GM12878 (cell line): ENCODE measurements at regions not wholly inside any gene's neighbourhood (a gene's known extent, or its start where the extent isn't known, plus 50 kb on each side); places are given as distances from the start of the nearest gene placed in this dataset.

Source experiments
- ATAC-seq: fragments of 200-7000 bp; cut with Tn5 transposase; 3 replicates; pipeline ENCODE4 v1.9.1; 2020; ENCODE audit warnings: mild to moderate bottlenecking, moderate library complexity
- BruUV-seq: library from RNA; stranded (reverse); fragments of 400-500 nt; replicated peaks from 2 replicates; lab custom pipeline; 2021; lab: Mats Ljungman, UMichigan
- CTCF ChIA-PET: fragments of 300-600 bp; sonication (Branson Sonifier 250); formaldehyde crosslinking; extraction: SDS; loops from one replicate; lab custom pipeline; 2021; ENCODE audit warnings: inconsistent platforms; lab: Yijun Ruan, JAX
- POLR2A ChIA-PET: fragments of 350-600 bp; formaldehyde crosslinking; extraction: SDS; loops from one replicate; lab custom pipeline; 2021; ENCODE audit warnings: inconsistent platforms; lab: Charles Lee
- RAD21 ChIA-PET: fragments of 300-600 bp; sonication (Branson Sonifier 250); formaldehyde crosslinking; loops from one replicate; lab custom pipeline; 2023; ENCODE audit warnings: antibody characterized with exemption; ENCODE audit not compliant: unreplicated experiment; lab: Charles Lee
- SMC1A ChIA-PET: fragments of 300-600 bp; sonication (Branson Sonifier 250); formaldehyde crosslinking; loops from one replicate; lab custom pipeline; 2023; ENCODE audit not compliant: unreplicated experiment, uncharacterized antibody; lab: Charles Lee
- DNase-seq: peaks from one replicate; pipeline ENCODE4 v3.0.0-alpha.2; 2011; ENCODE audit warnings: low read depth, low spot score
- FAIRE-seq: peaks from 3 replicates; lab custom pipeline; 2011; peaks lifted over from hg19 to GRCh38; lab: Jason Lieb, UNC
- H2AFZ ChIP-seq: 2 replicates; pipeline ENCODE4 v1.6.0; 2011; ENCODE audit warnings: low read depth, low read length, control low read depth; ENCODE audit not compliant: control insufficient read depth
- H3K27ac ChIP-seq: 2 replicates; pipeline ENCODE4 v1.5.1; 2011; ENCODE audit warnings: control low read depth; ENCODE audit not compliant: control insufficient read depth, insufficient read depth
- H3K27me3 ChIP-seq, 2 experiments: replicated peaks in 1 of 2; 2 replicates each; pipeline versions ENCODE4 v1.6.0 to v1.6.1; 2011; ENCODE audit warnings: low read length in 1 of 2; ENCODE audit not compliant: control insufficient read depth in 2 of 2, insufficient read depth in 2 of 2
- H3K36me3 ChIP-seq, 2 experiments: 2 replicates each; pipeline ENCODE4 v1.5.1; 2011; ENCODE audit warnings: low read length in 1 of 2; ENCODE audit not compliant: control insufficient read depth in 2 of 2, insufficient read depth in 2 of 2
- H3K4me1 ChIP-seq: 2 replicates; pipeline ENCODE4 v1.6.1; 2011; ENCODE audit warnings: mild to moderate bottlenecking, low read length, moderate library complexity, mixed read lengths; ENCODE audit not compliant: control insufficient read depth, insufficient read depth
- H3K4me2 ChIP-seq: 2 replicates; pipeline ENCODE4 v1.6.0; 2011; ENCODE audit warnings: control low read depth; ENCODE audit not compliant: control insufficient read depth, insufficient read depth
- H3K4me3 ChIP-seq: fragments of 200-600 bp; sonication (generic); 2 replicates; pipeline ENCODE4 v1.5.1; 2016
- H3K79me2 ChIP-seq: 2 replicates; pipeline ENCODE4 v1.6.0; 2011; ENCODE audit warnings: low read length; ENCODE audit not compliant: control insufficient read depth, insufficient read depth
- H3K9ac ChIP-seq: 2 replicates; pipeline ENCODE4 v1.8.0; 2011; ENCODE audit warnings: low read length, control low read depth, mixed read lengths; ENCODE audit not compliant: control insufficient read depth, insufficient read depth
- H3K9me3 ChIP-seq: replicated peaks from 3 replicates; pipeline ENCODE4 v1.5.1; 2011; ENCODE audit warnings: mild to moderate bottlenecking, low read length; ENCODE audit not compliant: control insufficient read depth, insufficient read depth
- H4K20me1 ChIP-seq: 2 replicates; pipeline ENCODE4 v1.6.0; 2011; ENCODE audit not compliant: control insufficient read depth, insufficient read depth
- HSF1 ChIP-seq: fragments of 150-350 bp; IDR thresholded peaks from 2 replicates; pipeline ENCODE4 v1.6.1; 2014; ENCODE audit warnings: mild to moderate bottlenecking, low read depth, low read length
- IKZF2 ChIP-seq, 2 experiments: fragments of 450-650 bp; IDR thresholded peaks; 2 replicates each; pipeline ENCODE4 v1.6.1; 2017; ENCODE audit warnings: mild to moderate bottlenecking in 2 of 2, moderate library complexity in 2 of 2
- MEF2A ChIP-seq: IDR thresholded peaks from 2 replicates; pipeline ENCODE4 v1.6.1; 2011; ENCODE audit warnings: low read depth, mild to moderate bottlenecking, low read length, moderate library complexity; ENCODE audit not compliant: insufficient read depth
- NR2F1 ChIP-seq: fragments of 450-650 bp; conservative IDR thresholded peaks from 2 replicates; pipeline ENCODE4 v1.6.1; 2017; ENCODE audit warnings: mild to moderate bottlenecking
- PML ChIP-seq: IDR thresholded peaks from 2 replicates; pipeline ENCODE4 v1.6.1; 2012; ENCODE audit warnings: low read length, inconsistent platforms
- RAD21 ChIP-seq: IDR thresholded peaks from 2 replicates; pipeline ENCODE4 v1.6.1; 2011; ENCODE audit warnings: mild to moderate bottlenecking, low read depth, low read length, moderate library complexity; ENCODE audit not compliant: insufficient read depth
- RFX5 ChIP-seq: IDR thresholded peaks from 2 replicates; pipeline ENCODE4 v1.6.1; 2011; ENCODE audit warnings: low read depth, low read length, improper control_type of control experiment
- SREBF1 ChIP-seq: IDR thresholded peaks from 2 replicates; pipeline ENCODE4 v1.6.1; 2012; ENCODE audit warnings: mild to moderate bottlenecking, low read length
- TCF3 ChIP-seq: IDR thresholded peaks from 2 replicates; pipeline ENCODE4 v1.6.1; 2012; ENCODE audit warnings: low read depth, mild to moderate bottlenecking, low read length, borderline replicate concordance; ENCODE audit not compliant: insufficient read depth
- USF2 ChIP-seq: IDR thresholded peaks from 2 replicates; pipeline ENCODE4 v1.6.1; 2011; ENCODE audit warnings: low read depth, low read length, improper control_type of control experiment, borderline replicate concordance
- WGBS: methylation state at CpG from one replicate; pipeline ENCODE4 v1.1.6; 2016; ENCODE audit warnings: low lambda C conversion rate; ENCODE audit not compliant: insufficient replicate concordance, insufficient coverage; ENCODE audit errors: missing lambda C conversion rate; 5-methylcytosine and 5-hydroxymethylcytosine counted together
- in situ Hi-C: fragments of 300-500 bp; cut with MboI; formaldehyde crosslinking; loops from 9 replicates; pipeline ENCODE4 v1.14.3; 2018; ENCODE audit warnings: mixed read lengths
- intact Hi-C: fragments of 100-400 bp; cut with micrococcal nuclease; formaldehyde crosslinking; loops from one replicate; pipeline ENCODE4 v1.14.2; 2022; ENCODE audit not compliant: unreplicated experiment

- Histone ChIP-seq H3K36me3 (no peaks in the 10 kb centered on the region), H4K20me1 (no peaks in the 10 kb centered on the region; the same call in 1 of the 2 replicates), H3K4me1 (no peaks in the 10 kb centered on the region), H3K4me3 (no peak overlapping the region), H3K27ac (no peak overlapping the region), H3K9me3 (no peaks in the 10 kb centered on the region), H3K79me2 (no peaks in the 10 kb centered on the region), H3K9ac (no peak overlapping the region), H3K4me2 (no peak overlapping the region), H3K27me3 (no peaks in the 10 kb centered on the region; a peak in 1 of 4 replicates), H2AFZ (no peak overlapping the region)
- intact Hi-C loops (no loop called here), in situ Hi-C loops (no loop called here)
- POLR2A ChIA-PET = no interaction called here
- DNase-seq = no peak
- CTCF ChIA-PET = no interaction called here
- FAIRE-seq = no peak
- no TSS peak for BruUV-seq
- no peak for TF ChIP-seq USF2
- TF ChIP-seq RFX5 = no peak
- TF ChIP-seq HSF1 = no peak
- no peak for TF ChIP-seq RAD21
- no peak for TF ChIP-seq IKZF2 (IDR thresholded peaks at IDR 0.05)
- no peak for TF ChIP-seq SREBF1
- no peak for TF ChIP-seq TCF3
- no peak for TF ChIP-seq NR2F1
- no peak for TF ChIP-seq MEF2A
- no peak for TF ChIP-seq PML
- no peak for ATAC-seq
- RAD21 ChIA-PET = no interaction called here
- WGBS = 3% methylated on average over 2 of the region's 2 CpGs
- SMC1A ChIA-PET = no interaction called here
These were observed 190.1 kb downstream of the LNPK start for GRCh38 chr2:175811971-175812370.
